ENCODE measurements at regions not wholly inside any gene's neighbourhood (a gene's known extent, or its start where the extent isn't known, plus 50 kb on each side); places are given as distances from the start of the nearest gene placed in this dataset.

DNA sequence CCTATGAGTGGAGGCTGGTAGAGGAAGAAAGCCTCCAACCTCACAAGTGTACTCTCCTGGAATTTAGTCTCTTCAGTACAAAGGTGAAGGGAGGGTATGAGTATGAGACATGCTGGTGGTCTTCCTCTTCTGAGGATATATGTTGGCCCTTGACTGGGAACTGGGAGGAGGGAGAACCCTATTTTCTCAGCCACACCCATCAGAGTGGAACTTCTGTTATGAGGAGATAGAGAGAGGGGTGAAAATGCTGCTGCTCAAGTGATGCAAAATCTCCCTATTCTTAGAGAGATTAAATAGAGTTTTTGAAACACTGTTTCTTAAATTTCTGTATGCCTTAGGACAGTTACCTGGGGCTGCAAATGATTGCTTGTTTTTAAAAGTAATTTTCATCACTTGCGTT lies 203.4 kb upstream of the PRR16 start:
- H3K4me3 ChIP-seq (ENCODE audit: insufficient read length, low read depth) = no peak overlapping the region
- no peaks in the 10 kb centered on the region for H3K9me3 ChIP-seq (ENCODE audit: insufficient read depth, low read length)
- no peaks in the 10 kb centered on the region for H3K27me3 ChIP-seq (ENCODE audit: insufficient read depth, insufficient read length)
- no peaks in the 10 kb centered on the region for H3K4me1 ChIP-seq (ENCODE audit: insufficient read depth, insufficient read length)
- no peak for TF ChIP-seq ZNF274 (IDR thresholded peaks at IDR 0.05; ENCODE audit: low read depth, low read length)
- no peak for TF ChIP-seq SUZ12 (IDR thresholded peaks at IDR 0.05; ENCODE audit: extremely low read depth, insufficient read depth, insufficient read length)
- no peak for TF ChIP-seq YY1 (IDR thresholded peaks at IDR 0.05; ENCODE audit: insufficient read depth, insufficient read length)
- no peak for DNase-seq (ENCODE audit: low read depth, low spot score)
- H3K9ac ChIP-seq (ENCODE audit: insufficient read length, low read depth) = no peak overlapping the region
- H3K36me3 ChIP-seq (ENCODE audit: insufficient read depth, insufficient read length, low read length) = no peaks in the 10 kb centered on the region

- DNase-seq (ENCODE audit: low read depth, low spot score) = no peak
- TF ChIP-seq ZNF274 (IDR thresholded peaks at IDR 0.05; ENCODE audit: low read depth, low read length) = no peak
- no peak for TF ChIP-seq YY1 (IDR thresholded peaks at IDR 0.05; ENCODE audit: insufficient read depth, insufficient read length)
- TF ChIP-seq SUZ12 (IDR thresholded peaks at IDR 0.05; ENCODE audit: extremely low read depth, insufficient read depth, insufficient read length) = no peak
- Histone ChIP-seq H3K27me3 (ENCODE audit: insufficient read depth, insufficient read length) (no peaks in the 10 kb centered on the region), H3K9ac (ENCODE audit: insufficient read length, low read depth) (no peak overlapping the region), H3K36me3 (ENCODE audit: insufficient read depth, insufficient read length, low read length) (no peaks in the 10 kb centered on the region), H3K9me3 (ENCODE audit: insufficient read depth, low read length) (no peaks in the 10 kb centered on the region), H3K4me3 (ENCODE audit: insufficient read length, low read depth) (no peak overlapping the region), H3K4me1 (ENCODE audit: insufficient read depth, insufficient read length) (no peaks in the 10 kb centered on the region)
Measured at GRCh38 chr5:120270498-120270897, 193.6 kb upstream of the PRR16 start.

- no peaks in the 10 kb centered on the region for H3K36me3 ChIP-seq (ENCODE audit: insufficient read depth, insufficient read length, low read length)
- H3K4me3 ChIP-seq (ENCODE audit: insufficient read length, low read depth) = no peak overlapping the region
- no peak for DNase-seq (ENCODE audit: low read depth, low spot score)
- no peaks in the 10 kb centered on the region for H3K27me3 ChIP-seq (ENCODE audit: insufficient read depth, insufficient read length)
- H3K9me3 ChIP-seq (ENCODE audit: insufficient read depth, low read length) = no peaks in the 10 kb centered on the region
- no peak for TF ChIP-seq ZNF274 (IDR thresholded peaks at IDR 0.05; ENCODE audit: low read depth, low read length)
- no peak for TF ChIP-seq YY1 (IDR thresholded peaks at IDR 0.05; ENCODE audit: insufficient read depth, insufficient read length)
- no peak for TF ChIP-seq SUZ12 (IDR thresholded peaks at IDR 0.05; ENCODE audit: extremely low read depth, insufficient read depth, insufficient read length)
- no peaks in the 10 kb centered on the region for H3K4me1 ChIP-seq (ENCODE audit: insufficient read depth, insufficient read length)
- H3K9ac ChIP-seq (ENCODE audit: insufficient read length, low read depth) = no peak overlapping the region
Measured at GRCh38 chr5:120293796-120294195, 170.3 kb upstream of the PRR16 start.

DNA sequence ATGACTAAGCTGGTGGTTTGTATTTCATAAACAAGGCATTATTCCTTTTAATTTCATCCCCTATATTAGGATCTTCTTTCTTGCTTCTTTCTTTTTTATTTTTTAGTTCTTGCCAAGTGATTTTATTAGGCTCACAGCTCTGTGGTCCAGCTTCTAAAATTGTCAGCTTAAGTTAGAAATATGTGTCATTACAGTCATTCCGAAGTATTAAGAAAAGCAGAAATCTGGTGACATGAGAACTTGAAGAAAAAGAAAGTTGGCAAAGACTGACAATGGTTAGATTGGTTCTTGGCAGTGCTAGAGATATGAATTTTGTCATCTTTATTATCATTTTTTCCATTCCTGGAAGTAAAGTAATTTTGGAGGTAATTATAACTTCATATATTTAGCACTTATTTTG lies 166.5 kb upstream of the PRR16 start:
- no peak for DNase-seq (ENCODE audit: low read depth, low spot score)
- Histone ChIP-seq H3K4me1 (ENCODE audit: insufficient read depth, insufficient read length) (no peaks in the 10 kb centered on the region), H3K9ac (ENCODE audit: insufficient read length, low read depth) (no peak overlapping the region), H3K36me3 (ENCODE audit: insufficient read depth, insufficient read length, low read length) (no peaks in the 10 kb centered on the region), H3K4me3 (ENCODE audit: insufficient read length, low read depth) (no peak overlapping the region), H3K9me3 (ENCODE audit: insufficient read depth, low read length) (no peaks in the 10 kb centered on the region), H3K27me3 (ENCODE audit: insufficient read depth, insufficient read length) (no peaks in the 10 kb centered on the region)
- TF ChIP-seq SUZ12 (IDR thresholded peaks at IDR 0.05; ENCODE audit: extremely low read depth, insufficient read depth, insufficient read length) = no peak
- TF ChIP-seq YY1 (IDR thresholded peaks at IDR 0.05; ENCODE audit: insufficient read depth, insufficient read length) = no peak
- no peak for TF ChIP-seq ZNF274 (IDR thresholded peaks at IDR 0.05; ENCODE audit: low read depth, low read length)

DNA sequence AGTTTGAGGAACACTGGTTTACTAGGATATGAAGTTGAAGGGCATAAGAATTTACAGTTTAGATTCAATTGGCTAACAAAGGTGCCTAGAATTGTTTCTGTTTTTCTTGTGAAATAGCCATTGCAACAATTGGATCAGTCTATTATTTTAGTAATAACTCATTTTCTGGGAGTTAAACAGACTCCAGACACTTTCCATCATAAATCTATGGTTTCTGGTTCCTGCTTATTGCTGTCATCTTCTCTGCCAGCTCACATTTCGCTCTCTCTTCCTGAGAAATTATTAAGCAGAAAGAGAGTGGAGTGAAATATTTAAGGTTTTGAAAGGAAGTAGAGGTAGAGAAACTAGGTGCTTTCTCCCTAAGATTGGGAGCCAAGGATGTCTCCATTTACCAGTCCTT lies 165.1 kb upstream of the PRR16 start:
- H3K9me3 ChIP-seq (ENCODE audit: insufficient read depth, low read length) = no peaks in the 10 kb centered on the region
- no peak for DNase-seq (ENCODE audit: low read depth, low spot score)
- TF ChIP-seq YY1 (IDR thresholded peaks at IDR 0.05; ENCODE audit: insufficient read depth, insufficient read length) (no peak), SUZ12 (IDR thresholded peaks at IDR 0.05; ENCODE audit: extremely low read depth, insufficient read depth, insufficient read length) (no peak), ZNF274 (IDR thresholded peaks at IDR 0.05; ENCODE audit: low read depth, low read length) (no peak)
- no peaks in the 10 kb centered on the region for H3K36me3 ChIP-seq (ENCODE audit: insufficient read depth, insufficient read length, low read length)
- H3K9ac ChIP-seq (ENCODE audit: insufficient read length, low read depth) = no peak overlapping the region
- H3K4me1 ChIP-seq (ENCODE audit: insufficient read depth, insufficient read length) = no peaks in the 10 kb centered on the region
- no peaks in the 10 kb centered on the region for H3K27me3 ChIP-seq (ENCODE audit: insufficient read depth, insufficient read length)
- no peak overlapping the region for H3K4me3 ChIP-seq (ENCODE audit: insufficient read length, low read depth)

- H3K9ac ChIP-seq (ENCODE audit: insufficient read length, low read depth) = no peak overlapping the region
- no peak for DNase-seq (ENCODE audit: low read depth, low spot score)
Measured at GRCh38 chr5:120304663-120305062, 159.4 kb upstream of the PRR16 start.

GRCh38 chr5:120306303-120306702 lies 157.8 kb upstream of the PRR16 start:
- no peaks in the 10 kb centered on the region for H3K36me3 ChIP-seq (ENCODE audit: insufficient read depth, insufficient read length, low read length)
- H3K27me3 ChIP-seq (ENCODE audit: insufficient read depth, insufficient read length) = no peaks in the 10 kb centered on the region
- H3K9ac ChIP-seq (ENCODE audit: insufficient read length, low read depth) = no peak overlapping the region

More at GRCh38 chr5:120304663-120305062, 159.4 kb upstream of the PRR16 start:
- Histone ChIP-seq H3K27me3 (ENCODE audit: insufficient read depth, insufficient read length) (no peaks in the 10 kb centered on the region), H3K36me3 (ENCODE audit: insufficient read depth, insufficient read length, low read length) (no peaks in the 10 kb centered on the region), H3K4me1 (ENCODE audit: insufficient read depth, insufficient read length) (no peaks in the 10 kb centered on the region), H3K4me3 (ENCODE audit: insufficient read length, low read depth) (no peak overlapping the region), H3K9me3 (ENCODE audit: insufficient read depth, low read length) (no peaks in the 10 kb centered on the region)
- no peak for TF ChIP-seq YY1 (IDR thresholded peaks at IDR 0.05; ENCODE audit: insufficient read depth, insufficient read length)

GRCh38 chr5:120314191-120314590 lies 149.9 kb upstream of the PRR16 start:
- Histone ChIP-seq H3K4me3 (ENCODE audit: insufficient read length, low read depth) (no peak overlapping the region), H3K4me1 (ENCODE audit: insufficient read depth, insufficient read length) (no peaks in the 10 kb centered on the region), H3K27me3 (ENCODE audit: insufficient read depth, insufficient read length) (no peaks in the 10 kb centered on the region), H3K36me3 (ENCODE audit: insufficient read depth, insufficient read length, low read length) (no peaks in the 10 kb centered on the region), H3K9me3 (ENCODE audit: insufficient read depth, low read length) (no peaks in the 10 kb centered on the region), H3K9ac (ENCODE audit: insufficient read length, low read depth) (no peak overlapping the region)
- TF ChIP-seq SUZ12 (IDR thresholded peaks at IDR 0.05; ENCODE audit: extremely low read depth, insufficient read depth, insufficient read length) (no peak), YY1 (IDR thresholded peaks at IDR 0.05; ENCODE audit: insufficient read depth, insufficient read length) (no peak), ZNF274 (IDR thresholded peaks at IDR 0.05; ENCODE audit: low read depth, low read length) (no peak)
- DNase-seq (ENCODE audit: low read depth, low spot score) = no peak

More at GRCh38 chr5:120306303-120306702, 157.8 kb upstream of the PRR16 start:
- TF ChIP-seq ZNF274 (IDR thresholded peaks at IDR 0.05; ENCODE audit: low read depth, low read length) (no peak), SUZ12 (IDR thresholded peaks at IDR 0.05; ENCODE audit: extremely low read depth, insufficient read depth, insufficient read length) (no peak)
- Histone ChIP-seq H3K4me3 (ENCODE audit: insufficient read length, low read depth) (no peak overlapping the region), H3K4me1 (ENCODE audit: insufficient read depth, insufficient read length) (no peaks in the 10 kb centered on the region), H3K9me3 (ENCODE audit: insufficient read depth, low read length) (no peaks in the 10 kb centered on the region)
- DNase-seq (ENCODE audit: low read depth, low spot score) = no peak
